H9 (cell line): ENCODE measurements at regions not wholly inside any gene's neighbourhood (a gene's known extent, or its start where the extent isn't known, plus 50 kb on each side); places are given as distances from the start of the nearest gene placed in this dataset.

Source experiments
- DNase-seq: peaks from one replicate; pipeline ENCODE4 v3.0.0-alpha.2; 2017
- H2AFZ ChIP-seq: one replicate; pipeline ENCODE4 v1.6.1; 2013; ENCODE audit warnings: mild to moderate bottlenecking, low read length, control low read depth, moderate library complexity
- H2AK5ac ChIP-seq: 2 replicates; pipeline ENCODE4 v1.6.1; 2013; ENCODE audit warnings: low read length, control low read depth, mixed read lengths; ENCODE audit not compliant: insufficient read length
- H2BK120ac ChIP-seq: one replicate; pipeline ENCODE4 v1.6.1; 2013; ENCODE audit warnings: low read depth, mild to moderate bottlenecking, low read length, control low read depth, inconsistent platforms; ENCODE audit not compliant: poor library complexity, severe bottlenecking
- H2BK12ac ChIP-seq: 2 replicates; pipeline ENCODE4 v1.6.1; 2013; ENCODE audit warnings: low read length, control low read depth, mixed read lengths, low read depth; ENCODE audit not compliant: insufficient read length
- H2BK15ac ChIP-seq: 2 replicates; pipeline ENCODE4 v1.6.1; 2013; ENCODE audit warnings: low read depth, low read length, control low read depth
- H2BK20ac ChIP-seq: one replicate; pipeline ENCODE4 v1.6.1; 2013; ENCODE audit warnings: low read depth, mild to moderate bottlenecking, low read length, control low read depth, inconsistent platforms; ENCODE audit not compliant: poor library complexity, severe bottlenecking
- H2BK5ac ChIP-seq: 2 replicates; pipeline ENCODE4 v1.6.1; 2013; ENCODE audit warnings: low read length, control low read depth, mixed read lengths; ENCODE audit not compliant: insufficient read length
- H3K14ac ChIP-seq: 2 replicates; pipeline ENCODE4 v1.6.1; 2013; ENCODE audit warnings: low read length, control low read depth; ENCODE audit not compliant: insufficient read depth
- H3K18ac ChIP-seq: 2 replicates; pipeline ENCODE4 v1.6.1; 2013; ENCODE audit warnings: low read depth, mild to moderate bottlenecking, mixed read lengths, low read length, control low read depth; ENCODE audit not compliant: insufficient read length
- H3K23ac ChIP-seq: 2 replicates; pipeline ENCODE4 v1.6.1; 2013; ENCODE audit warnings: low read length, control low read depth, mixed read lengths, low read depth; ENCODE audit not compliant: insufficient read length
- H3K23me2 ChIP-seq: 2 replicates; pipeline ENCODE4 v1.6.1; 2013; ENCODE audit warnings: low read depth, mild to moderate bottlenecking, mixed read lengths, low read length, control low read depth; ENCODE audit not compliant: insufficient read length, poor library complexity, severe bottlenecking
- H3K27ac ChIP-seq: 2 replicates; pipeline ENCODE4 v1.5.1; 2013; ENCODE audit warnings: low read length, control low read depth, mixed read lengths, low read depth; ENCODE audit not compliant: insufficient read length
- H3K27me3 ChIP-seq: 2 replicates; pipeline ENCODE4 v1.6.1; 2013; ENCODE audit warnings: low read length, control low read depth, inconsistent platforms; ENCODE audit not compliant: insufficient read depth
- H3K4ac ChIP-seq: 2 replicates; pipeline ENCODE4 v1.6.1; 2013; ENCODE audit warnings: low read depth, mild to moderate bottlenecking, control low read depth, inconsistent platforms, low read length, moderate library complexity
- H3K4me1 ChIP-seq: 2 replicates; pipeline ENCODE4 v1.6.1; 2013; ENCODE audit warnings: low read length, control low read depth, inconsistent platforms; ENCODE audit not compliant: insufficient read depth
- H3K4me2 ChIP-seq: 2 replicates; pipeline ENCODE4 v1.6.1; 2013; ENCODE audit warnings: low read length, control low read depth, mixed read lengths; ENCODE audit not compliant: insufficient read length, insufficient read depth
- H3K56ac ChIP-seq: 2 replicates; pipeline ENCODE4 v1.6.1; 2013; ENCODE audit warnings: low read depth, mild to moderate bottlenecking, mixed read lengths, low read length, control low read depth; ENCODE audit not compliant: insufficient read length
- H3K79me1 ChIP-seq: 2 replicates; pipeline ENCODE4 v1.6.1; 2013; ENCODE audit warnings: low read depth, mild to moderate bottlenecking, moderate library complexity, low read length, control low read depth, inconsistent platforms; ENCODE audit not compliant: insufficient read depth, poor library complexity, severe bottlenecking
- H3K79me2 ChIP-seq: 2 replicates; pipeline ENCODE4 v1.6.1; 2013; ENCODE audit warnings: low read length, control low read depth, inconsistent platforms; ENCODE audit not compliant: insufficient read depth
- H3K9ac ChIP-seq: 2 replicates; pipeline ENCODE4 v1.6.1; 2013; ENCODE audit warnings: low read length, control low read depth, mixed read lengths; ENCODE audit not compliant: insufficient read length; ENCODE audit errors: extremely low read depth
- H3K9me3 ChIP-seq: one replicate; pipeline ENCODE4 v1.6.1; 2013; ENCODE audit warnings: low read depth, low read length, inconsistent platforms; ENCODE audit not compliant: control insufficient read depth
- H3T11ph ChIP-seq: one replicate; pipeline ENCODE4 v1.6.1; 2013; ENCODE audit warnings: mild to moderate bottlenecking, low read length, control low read depth, inconsistent platforms
- H4K20me1 ChIP-seq: one replicate; pipeline ENCODE4 v1.6.1; 2013; ENCODE audit not compliant: control insufficient read depth, insufficient read length, insufficient read depth
- H4K5ac ChIP-seq: 2 replicates; pipeline ENCODE4 v1.6.1; 2013; ENCODE audit warnings: low read depth, mild to moderate bottlenecking, mixed read lengths, low read length, control low read depth; ENCODE audit not compliant: insufficient read length
- H4K8ac ChIP-seq: replicated peaks from 2 replicates; pipeline ENCODE4 v1.6.1; 2013; ENCODE audit warnings: low read length, control low read depth, mixed read lengths, low read depth; ENCODE audit not compliant: insufficient read length
- H4K91ac ChIP-seq: 2 replicates; pipeline ENCODE4 v1.6.1; 2013; ENCODE audit warnings: low read depth, mild to moderate bottlenecking, moderate library complexity, mixed read lengths, low read length, control low read depth; ENCODE audit not compliant: insufficient read length
- H3K27ac Mint-ChIP-seq, 3 experiments: 2 replicates in 2 of 3; 3 replicates in 1 of 3; pipeline ENCODE4 v1.8.0; 2020 to 2021; ENCODE audit warnings: mixed read lengths in 3 of 3, mild to moderate bottlenecking in 1 of 3, moderate library complexity in 1 of 3
- H3K27me3 Mint-ChIP-seq: 2 replicates; pipeline ENCODE4 v1.8.0; 2021; ENCODE audit warnings: low read depth, mild to moderate bottlenecking, moderate library complexity, mixed read lengths
- H3K36me3 Mint-ChIP-seq, 3 experiments: 2 replicates in 2 of 3; 3 replicates in 1 of 3; pipeline ENCODE4 v1.8.0; 2020 to 2021; ENCODE audit warnings: low read depth in 3 of 3, mixed read lengths in 3 of 3; ENCODE audit not compliant: insufficient read depth in 1 of 3
- H3K4me1 Mint-ChIP-seq, 2 experiments: 2 replicates each; pipeline ENCODE4 v1.8.0; 2020; ENCODE audit warnings: mixed read lengths in 2 of 2
- H3K4me3 Mint-ChIP-seq, 2 experiments: 2 replicates in 1 of 2; 3 replicates in 1 of 2; pipeline ENCODE4 v1.8.0; 2020 to 2021; ENCODE audit warnings: mild to moderate bottlenecking in 2 of 2, mixed read lengths in 2 of 2, moderate library complexity in 1 of 2
- H3K9me3 Mint-ChIP-seq, 2 experiments: 2 replicates in 1 of 2; 3 replicates in 1 of 2; pipeline ENCODE4 v1.8.0; 2020; ENCODE audit warnings: mild to moderate bottlenecking in 2 of 2, mixed read lengths in 2 of 2, moderate library complexity in 1 of 2
- WGBS: extraction: QIAGEN DNeasy Blood & Tissue Kit; methylation state at CpG from one replicate; pipeline ENCODE4 v1.1.7; 2013; ENCODE audit warnings: missing lambda C conversion rate, low lambda C conversion rate, mixed read lengths; ENCODE audit not compliant: insufficient read length; ENCODE audit errors: extremely low coverage; 5-methylcytosine and 5-hydroxymethylcytosine counted together
- TF ChIP-seq, protein P1 (sequence below): fragments of 200-600 bp; sonication (generic); conservative IDR thresholded peaks from 3 replicates; pipeline ENCODE4 v1.8.0; 2021; ENCODE audit warnings: antibody characterized with exemption, mild to moderate bottlenecking

GRCh38 chr18:5707586-5707985 lies 163.8 kb upstream of the EPB41L3 start:
- Histone ChIP-seq H4K91ac (no peak overlapping the region), H3K4me1 (no peaks in the 10 kb centered on the region), H4K8ac (no peak overlapping the region), H4K5ac (no peak overlapping the region), H3K4ac (no peak overlapping the region), H3T11ph (no peak overlapping the region), H2BK5ac (no peak overlapping the region), H2BK15ac (no peak overlapping the region), H2BK20ac (no peak overlapping the region), H3K27me3 (no peaks in the 10 kb centered on the region), H3K27ac (no peak overlapping the region), H2BK120ac (no peak overlapping the region), H2AFZ (no peak overlapping the region), H3K56ac (no peak overlapping the region), H3K14ac (no peak overlapping the region), H3K23me2 (no peaks in the 10 kb centered on the region), H3K18ac (no peak overlapping the region), H3K79me1 (no peaks in the 10 kb centered on the region), H3K79me2 (no peaks in the 10 kb centered on the region), H4K20me1 (no peaks in the 10 kb centered on the region), H3K23ac (no peak overlapping the region), H3K9me3 (no peaks in the 10 kb centered on the region), H2BK12ac (no peak overlapping the region), H3K4me2 (no peak overlapping the region), H2AK5ac (no peak overlapping the region), H3K9ac (no peak overlapping the region)
- TF ChIP-seq, protein P1, sequence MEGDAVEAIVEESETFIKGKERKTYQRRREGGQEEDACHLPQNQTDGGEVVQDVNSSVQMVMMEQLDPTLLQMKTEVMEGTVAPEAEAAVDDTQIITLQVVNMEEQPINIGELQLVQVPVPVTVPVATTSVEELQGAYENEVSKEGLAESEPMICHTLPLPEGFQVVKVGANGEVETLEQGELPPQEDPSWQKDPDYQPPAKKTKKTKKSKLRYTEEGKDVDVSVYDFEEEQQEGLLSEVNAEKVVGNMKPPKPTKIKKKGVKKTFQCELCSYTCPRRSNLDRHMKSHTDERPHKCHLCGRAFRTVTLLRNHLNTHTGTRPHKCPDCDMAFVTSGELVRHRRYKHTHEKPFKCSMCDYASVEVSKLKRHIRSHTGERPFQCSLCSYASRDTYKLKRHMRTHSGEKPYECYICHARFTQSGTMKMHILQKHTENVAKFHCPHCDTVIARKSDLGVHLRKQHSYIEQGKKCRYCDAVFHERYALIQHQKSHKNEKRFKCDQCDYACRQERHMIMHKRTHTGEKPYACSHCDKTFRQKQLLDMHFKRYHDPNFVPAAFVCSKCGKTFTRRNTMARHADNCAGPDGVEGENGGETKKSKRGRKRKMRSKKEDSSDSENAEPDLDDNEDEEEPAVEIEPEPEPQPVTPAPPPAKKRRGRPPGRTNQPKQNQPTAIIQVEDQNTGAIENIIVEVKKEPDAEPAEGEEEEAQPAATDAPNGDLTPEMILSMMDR, result no peak
- Mint-ChIP-seq H3K36me3 (no peaks in the 10 kb centered on the region), H3K27ac (no peak overlapping the region), H3K4me1 (no peaks in the 10 kb centered on the region), H3K27me3 (no peaks in the 10 kb centered on the region; the same call in 1 of the 2 replicates), H3K4me3 (no peak overlapping the region), H3K9me3 (no peaks in the 10 kb centered on the region; a peak in 1 of 5 replicates)
- no peak for DNase-seq
- no CpG with 5 or more reads among the region's 3 CpGs for WGBS
